DND-41 (cell line): ENCODE measurements at regions not wholly inside any gene's neighbourhood (a gene's known extent, or its start where the extent isn't known, plus 50 kb on each side); places are given as distances from the start of the nearest gene placed in this dataset.

Experiments used
- CTCF ChIP-seq: IDR thresholded peaks from 2 replicates; pipeline ENCODE4 v1.5.1; 2012; ENCODE audit warnings: borderline replicate concordance, low read length, moderate library complexity, mild to moderate bottlenecking; ENCODE audit not compliant: poor library complexity, severe bottlenecking; ENCODE audit errors: extremely low read depth
- EZH2 ChIP-seq: IDR thresholded peaks from 3 replicates; pipeline ENCODE4 v1.6.1; 2012; ENCODE audit warnings: borderline replicate concordance, low read depth, mild to moderate bottlenecking, moderate library complexity, low read length, inconsistent platforms; ENCODE audit not compliant: severe bottlenecking

- TF ChIP-seq CTCF (no peak), EZH2 (no peak)
Measured at GRCh38 chr17:45708707-45709290, 75.3 kb upstream of the CRHR1 start.
